ENCODE measurements at regions not wholly inside any gene's neighbourhood (a gene's known extent, or its start where the extent isn't known, plus 50 kb on each side); places are given as distances from the start of the nearest gene placed in this dataset.
"Not testable (repeated sequence)": the region's sequence is repeated elsewhere in the genome, so short reads cannot be mapped to it uniquely, and the experiment has no call there.

DNA sequence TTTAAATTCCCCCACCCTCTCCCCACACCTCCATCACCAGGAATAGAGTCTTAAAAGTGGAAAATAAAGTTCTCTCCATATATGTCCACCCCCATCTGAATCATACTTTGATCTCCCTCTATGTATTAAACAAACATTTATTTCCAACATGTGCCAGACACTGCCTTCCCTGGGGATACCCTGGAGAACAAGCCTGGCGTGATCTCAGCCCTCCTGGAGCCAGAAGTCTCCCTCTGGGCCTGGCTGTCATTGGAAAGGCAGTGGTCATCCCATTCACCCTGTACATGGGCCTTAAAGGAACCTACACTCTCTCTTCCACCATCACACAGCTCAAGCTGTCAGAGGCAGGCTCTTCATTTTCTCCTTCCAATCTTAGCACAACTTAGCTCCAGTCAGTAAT is 143.6 kb downstream of the EMP1 start:
- FAIRE-seq = no peak

DNA sequence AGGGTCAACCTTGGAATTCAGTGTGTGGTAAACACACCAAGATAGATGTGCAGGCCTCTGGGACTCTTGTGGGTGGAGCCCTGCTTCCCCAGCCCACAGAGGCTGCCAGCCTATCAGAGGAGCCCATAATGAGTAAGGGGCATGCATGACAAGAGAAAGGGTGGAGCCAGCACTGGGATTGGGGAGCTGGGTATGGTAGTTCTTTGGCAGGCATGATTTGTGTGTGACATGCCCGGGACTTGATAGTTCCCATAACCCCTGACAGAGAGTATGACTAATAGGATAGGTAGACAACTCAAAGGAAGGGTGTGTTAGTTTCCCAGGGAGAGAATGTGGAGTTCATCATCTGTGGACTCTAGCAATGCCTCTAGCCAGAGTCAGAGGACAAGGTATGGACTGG is 143.0 kb downstream of the EMP1 start:
- DNase-seq (ENCODE audit: extremely low spot score, insufficient read length, low read depth) = no peak
- no peak for FAIRE-seq

More for the DNA sequence above, 143.6 kb downstream of the EMP1 start:
- DNase-seq (ENCODE audit: extremely low spot score, insufficient read length, low read depth) = no peak

DNA sequence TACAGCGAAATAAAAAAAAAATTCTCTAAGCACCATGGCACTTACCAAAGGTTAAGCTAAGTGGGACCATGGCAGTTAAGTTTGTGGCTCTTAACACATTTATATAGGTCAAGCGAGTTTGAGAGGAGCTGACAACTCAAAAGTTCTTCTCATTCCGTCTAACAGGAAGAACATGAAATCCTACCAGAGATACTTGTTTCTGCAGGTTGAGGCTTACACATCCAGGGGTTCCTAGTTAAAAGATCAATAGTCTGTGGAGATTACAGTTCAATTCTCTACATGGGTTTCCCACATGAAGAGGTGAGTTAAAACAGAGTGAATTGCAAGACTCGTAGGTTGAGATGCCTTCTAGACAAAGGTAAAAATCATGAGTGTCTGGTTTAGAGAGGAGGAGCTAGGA is 142.6 kb downstream of the EMP1 start:
- FAIRE-seq = no peak
- no peak for DNase-seq (ENCODE audit: extremely low spot score, insufficient read length, low read depth)

DNA sequence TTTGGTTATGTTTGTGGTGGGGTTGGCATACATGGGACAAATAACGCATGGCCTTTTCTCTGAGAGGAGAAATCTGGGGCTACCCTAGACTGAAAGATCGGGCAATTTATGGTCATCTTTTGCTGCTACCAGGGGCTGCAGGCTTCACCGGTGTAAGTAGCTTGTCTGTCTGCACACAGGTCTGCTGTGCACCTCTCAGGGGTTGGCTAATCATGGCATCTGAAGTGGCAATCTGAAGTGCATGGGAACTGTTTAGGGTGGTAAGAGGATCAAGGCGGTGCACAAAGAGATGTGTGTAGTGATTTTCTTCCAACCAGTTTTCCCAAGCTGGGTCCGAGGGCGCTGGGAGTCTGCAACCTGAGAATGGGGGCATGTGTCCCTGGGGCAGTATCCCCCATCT is 141.3 kb downstream of the EMP1 start:
- DNase-seq (ENCODE audit: extremely low spot score, insufficient read length, low read depth) (no peak), FAIRE-seq (no peak)

DNA sequence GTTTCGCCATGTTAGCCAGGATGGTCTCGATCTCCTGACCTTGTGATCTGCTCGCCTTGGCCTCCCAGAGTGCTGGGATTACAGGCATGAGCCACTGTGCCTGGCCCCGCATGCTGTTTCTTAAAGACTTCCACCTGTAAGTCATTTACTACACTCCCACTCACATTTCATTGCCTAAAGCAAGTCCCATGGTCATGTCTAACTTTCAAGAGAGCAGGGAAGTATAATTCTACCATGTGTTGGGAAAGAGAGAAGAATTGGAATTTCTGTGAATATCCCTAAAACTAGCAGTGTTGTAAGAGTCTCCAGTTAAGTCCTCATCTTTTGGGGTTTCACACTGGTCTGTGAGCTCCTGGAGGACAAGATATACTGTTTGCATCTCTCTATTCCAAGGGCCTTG is 139.7 kb downstream of the EMP1 start:
- no peak for DNase-seq (ENCODE audit: extremely low spot score, insufficient read length, low read depth)
- no peak for FAIRE-seq

DNA sequence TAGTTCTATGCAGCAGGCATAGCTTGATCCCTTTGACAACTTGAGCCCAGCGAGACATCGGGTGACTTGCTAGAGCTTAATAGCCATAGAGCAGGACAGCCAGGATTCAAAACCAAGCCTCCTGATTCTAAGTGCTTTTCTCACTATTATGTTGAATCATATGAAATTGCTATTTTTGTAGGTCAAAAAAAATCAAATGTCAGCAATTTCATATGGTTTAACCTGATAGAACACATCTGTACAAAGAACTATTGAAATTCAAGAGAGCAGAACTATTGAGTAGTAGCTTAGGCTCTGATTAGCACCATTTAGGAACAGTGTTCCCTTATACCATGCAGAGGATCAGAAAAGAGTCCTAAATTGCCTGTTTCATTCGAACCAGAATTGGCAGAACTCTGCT is 132.0 kb downstream of the EMP1 start:
- DNase-seq (ENCODE audit: extremely low spot score, insufficient read length, low read depth) = no peak
- FAIRE-seq = no peak

DNA sequence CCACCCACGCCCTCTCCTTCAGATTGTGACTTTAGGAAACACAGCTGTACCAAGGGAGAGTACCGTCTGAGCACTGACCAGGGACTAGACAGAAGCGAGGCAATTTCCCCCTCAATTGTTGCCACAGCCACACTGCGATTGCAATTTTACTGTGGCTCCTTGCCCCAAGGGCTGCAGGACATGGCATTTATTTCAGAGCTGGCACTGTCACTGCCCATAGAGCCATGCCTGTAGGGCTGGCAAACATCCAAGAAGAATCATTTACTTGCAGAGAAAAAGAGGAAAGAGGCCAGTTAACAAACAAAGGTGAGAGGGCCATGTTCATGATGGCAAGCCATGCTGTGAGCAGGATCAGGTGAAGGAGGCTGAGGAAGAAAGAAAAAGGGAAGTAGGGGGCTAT is 129.6 kb downstream of the EMP1 start:
- FAIRE-seq (no peak), DNase-seq (ENCODE audit: extremely low spot score, insufficient read length, low read depth) (no peak)

DNA sequence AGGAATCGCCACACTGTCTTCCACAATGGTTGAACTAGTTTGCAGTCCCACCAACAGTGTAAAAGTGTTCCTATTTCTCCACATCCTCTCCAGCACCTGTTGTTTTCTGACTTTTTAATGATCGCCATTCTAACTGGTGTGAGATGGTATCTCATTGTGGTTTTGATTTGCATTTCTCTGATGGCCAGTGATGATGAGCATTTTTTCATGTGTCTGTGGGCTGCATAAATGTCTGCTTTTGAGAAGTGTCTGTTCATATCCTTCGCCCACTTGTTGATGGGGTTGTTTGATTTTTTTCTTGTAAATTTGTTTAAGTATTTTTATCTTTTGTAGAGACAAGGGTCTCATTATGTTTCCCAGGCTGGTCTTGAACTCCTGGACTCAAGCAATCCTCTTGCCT is 128.5 kb downstream of the EMP1 start:
- not testable (repeated sequence) for DNase-seq (ENCODE audit: extremely low spot score, insufficient read length, low read depth); FAIRE-seq

DNA sequence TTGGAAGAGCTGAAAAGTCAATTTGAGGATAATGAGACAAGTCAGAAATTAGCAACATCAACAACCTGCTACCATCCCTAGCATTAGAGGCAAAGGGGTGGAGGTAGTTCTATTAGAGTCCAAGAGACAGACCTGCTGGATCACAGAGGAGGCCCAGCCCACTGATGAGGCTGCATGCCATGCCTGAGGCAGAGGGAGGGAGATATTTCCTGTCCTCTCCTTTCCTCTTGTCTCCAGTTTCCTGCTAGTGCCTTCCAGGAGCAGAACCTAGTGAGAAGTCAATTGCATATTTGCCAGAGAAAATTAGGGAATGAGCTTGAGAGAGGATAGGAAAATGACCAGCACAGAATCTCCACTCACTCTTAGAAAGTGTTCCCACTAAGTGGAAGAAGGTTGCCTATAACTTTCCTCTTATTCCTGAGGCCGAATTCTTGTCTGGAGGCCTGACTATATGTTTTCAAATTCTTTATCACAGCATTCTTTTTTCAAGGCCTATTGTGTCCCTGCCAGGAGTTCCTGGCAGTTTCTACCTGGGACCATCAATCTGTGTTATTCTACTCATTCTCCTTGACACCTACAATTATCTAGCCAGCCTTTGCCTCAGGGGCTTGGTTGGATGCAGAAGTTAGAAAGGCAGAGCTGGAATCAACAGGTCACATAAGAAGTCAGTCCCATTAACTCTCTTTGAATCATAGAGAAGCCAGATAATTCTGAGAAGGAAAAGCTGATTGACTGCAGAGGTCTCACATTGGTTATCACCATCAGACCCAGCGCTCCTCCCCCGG is 121.9 kb downstream of the EMP1 start:
- FAIRE-seq = no peak
- no peak for DNase-seq (ENCODE audit: extremely low spot score, insufficient read length, low read depth)

DNA sequence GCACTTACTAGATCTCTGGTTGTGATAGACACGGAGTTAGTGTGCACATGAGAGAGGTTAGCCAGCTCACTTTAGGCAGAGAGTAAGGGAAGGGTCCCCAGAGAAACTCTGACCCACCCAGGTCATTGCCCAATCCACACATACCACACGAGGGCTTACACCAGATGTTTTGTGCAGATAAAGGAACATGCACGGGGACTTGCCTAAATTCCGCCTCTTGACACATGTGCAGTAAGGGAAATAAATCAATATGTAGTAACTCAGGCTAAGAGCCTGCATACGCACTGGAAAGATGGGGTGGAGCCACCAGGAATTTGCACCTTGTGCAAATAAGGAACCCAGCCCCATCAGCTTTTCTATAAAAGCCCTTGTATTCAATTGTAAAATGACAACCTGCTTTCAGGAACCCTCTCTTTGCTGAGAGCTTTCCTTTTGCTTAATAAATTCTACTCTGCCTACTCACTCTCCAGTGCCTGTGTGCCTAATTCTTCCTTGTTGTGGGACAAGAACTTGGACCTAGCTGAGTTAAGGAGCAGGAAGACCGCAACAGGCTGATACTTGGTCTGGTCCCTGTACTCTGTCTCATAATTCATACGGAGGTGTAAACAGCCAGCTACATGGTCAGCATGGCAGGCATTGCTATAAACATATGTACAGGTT is 120.2 kb downstream of the EMP1 start:
- DNase-seq (ENCODE audit: extremely low spot score, insufficient read length, low read depth) = no peak
- no peak for FAIRE-seq

DNA sequence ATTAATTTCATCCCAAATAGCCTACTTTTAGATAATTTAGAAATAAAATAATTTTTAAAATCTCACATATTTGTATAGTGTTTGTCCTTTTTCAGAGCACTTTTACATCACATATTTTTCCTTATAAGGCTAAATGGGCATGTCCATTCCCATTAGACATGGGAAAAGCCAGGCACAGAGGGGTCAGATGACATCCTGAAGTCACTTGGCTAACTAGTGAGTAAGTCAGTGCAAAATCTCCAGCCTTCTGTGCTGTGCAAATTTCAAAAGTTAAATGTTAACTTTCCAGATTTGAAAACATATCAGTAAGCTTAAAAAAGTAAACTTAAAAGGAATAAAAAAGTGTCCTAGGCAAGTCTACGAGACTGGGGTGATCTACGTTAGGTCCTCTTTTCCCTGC is 117.4 kb downstream of the EMP1 start:
- DNase-seq (ENCODE audit: extremely low spot score, insufficient read length, low read depth) (no peak), FAIRE-seq (no peak)

DNA sequence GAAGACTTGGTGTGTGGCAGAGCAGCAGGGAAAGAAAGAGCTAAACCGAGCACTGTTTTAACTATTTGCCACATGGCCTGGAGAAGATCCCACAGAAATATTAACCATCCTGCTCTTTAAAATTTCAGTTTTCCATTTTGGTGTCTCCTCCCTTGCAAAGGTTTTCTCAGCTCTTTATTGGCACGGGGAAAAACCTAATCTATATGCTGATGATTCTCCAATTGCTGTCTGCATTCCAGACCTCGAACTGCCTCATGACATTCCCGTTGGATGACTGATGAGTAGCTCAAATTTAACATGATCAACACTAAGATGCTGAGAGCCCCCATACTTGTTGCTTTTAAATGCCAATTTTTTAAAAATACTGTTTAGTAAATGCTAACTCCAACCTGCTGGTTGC is 115.0 kb downstream of the EMP1 start:
- FAIRE-seq (no peak), DNase-seq (ENCODE audit: extremely low spot score, insufficient read length, low read depth) (no peak)

DNA sequence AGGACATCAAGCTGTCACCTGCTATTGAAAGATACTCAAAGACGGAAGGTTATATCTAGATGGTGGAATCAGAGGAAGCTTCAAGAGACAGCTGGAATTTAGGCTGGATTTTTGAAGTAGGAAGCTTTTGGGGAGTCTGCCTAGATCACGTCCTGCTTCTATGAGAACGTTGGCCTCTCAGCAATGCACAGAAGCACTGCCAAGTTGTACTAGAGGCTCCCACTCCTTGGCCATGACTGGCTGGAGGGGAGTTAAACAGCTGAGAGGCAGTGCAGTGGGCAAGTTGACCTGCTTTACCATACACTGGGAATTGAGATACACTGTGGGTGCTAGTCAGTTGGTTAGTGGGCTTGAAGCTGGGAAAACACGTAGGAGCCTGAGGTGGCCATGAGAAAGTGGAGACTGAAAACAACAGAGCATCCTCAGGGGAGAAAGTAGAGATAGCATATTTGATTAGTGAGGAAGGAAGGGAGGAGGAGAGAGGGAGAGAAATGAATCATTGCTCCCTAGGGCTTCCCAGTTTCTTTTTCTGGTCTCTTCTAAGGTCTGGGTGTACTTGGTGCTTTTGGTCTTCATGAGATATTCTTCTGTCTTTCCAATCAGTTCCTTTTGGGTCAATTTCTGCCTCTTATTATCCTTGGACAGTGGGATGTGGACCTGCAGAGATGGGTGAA is 110.8 kb downstream of the EMP1 start:
- no peak for DNase-seq (ENCODE audit: extremely low spot score, insufficient read length, low read depth)
- no peak for FAIRE-seq

DNA sequence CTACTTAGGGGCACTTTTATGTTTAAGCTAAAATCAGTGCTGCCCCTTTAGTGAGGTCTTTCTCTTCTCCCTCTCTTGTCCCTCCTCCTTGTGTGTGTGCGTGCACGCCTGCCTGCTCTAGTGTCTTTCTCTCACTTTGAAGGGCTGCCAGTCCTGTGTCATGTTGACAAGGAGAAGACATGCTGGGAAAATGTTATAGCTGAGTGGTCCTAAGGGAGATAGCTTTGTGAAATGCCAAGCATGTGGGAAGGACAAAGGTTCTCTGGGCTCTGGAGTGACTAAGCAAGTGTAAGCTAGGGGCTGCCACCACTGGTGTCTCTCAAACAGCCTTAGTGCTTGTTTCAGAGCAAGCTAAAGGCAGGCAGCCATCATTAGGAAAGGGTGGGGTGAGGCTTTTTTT is 108.4 kb downstream of the EMP1 start:
- FAIRE-seq (no peak), DNase-seq (ENCODE audit: extremely low spot score, insufficient read length, low read depth) (no peak)

DNA sequence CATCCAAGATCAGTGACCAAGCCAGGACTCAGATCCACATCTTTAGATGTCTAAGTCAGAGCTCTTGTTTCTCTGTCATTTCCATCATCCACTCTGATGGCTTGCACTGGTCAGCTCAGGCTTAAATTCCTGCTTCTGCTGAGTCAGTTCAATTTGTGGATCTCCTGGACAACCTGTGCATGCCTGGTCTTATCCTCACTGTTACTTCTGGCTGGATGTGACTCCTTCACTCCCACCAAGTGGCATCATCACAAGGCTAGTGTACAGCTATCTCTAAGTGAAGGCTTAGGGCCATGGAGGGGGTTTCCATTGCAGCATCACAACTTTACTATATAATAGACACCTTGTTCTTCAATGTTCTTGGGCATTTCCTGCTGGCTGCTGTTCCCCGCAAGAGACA is 102.9 kb downstream of the EMP1 start:
- FAIRE-seq = no peak
- no peak for DNase-seq (ENCODE audit: extremely low spot score, insufficient read length, low read depth)

DNA sequence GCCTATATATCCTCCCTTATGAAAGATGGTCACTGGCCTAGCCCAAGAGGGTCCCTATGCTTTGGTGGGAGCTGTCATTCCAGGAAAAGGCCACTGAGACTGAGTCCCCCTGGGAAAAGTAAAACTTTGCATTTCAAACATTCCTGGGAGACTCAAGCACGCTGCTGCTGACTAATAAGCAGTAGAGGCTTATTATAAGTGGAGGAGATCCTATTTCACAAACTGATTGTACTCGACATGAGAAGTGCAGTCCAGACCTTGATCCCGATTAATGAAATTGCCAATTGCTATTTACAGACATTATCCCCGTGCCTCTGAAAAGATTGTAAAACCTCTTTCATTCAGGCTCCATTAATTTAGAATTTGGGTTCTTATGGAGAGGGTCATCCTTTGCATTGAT is 96.6 kb downstream of the EMP1 start:
- DNase-seq (ENCODE audit: extremely low spot score, insufficient read length, low read depth) = no peak
- no peak for FAIRE-seq

DNA sequence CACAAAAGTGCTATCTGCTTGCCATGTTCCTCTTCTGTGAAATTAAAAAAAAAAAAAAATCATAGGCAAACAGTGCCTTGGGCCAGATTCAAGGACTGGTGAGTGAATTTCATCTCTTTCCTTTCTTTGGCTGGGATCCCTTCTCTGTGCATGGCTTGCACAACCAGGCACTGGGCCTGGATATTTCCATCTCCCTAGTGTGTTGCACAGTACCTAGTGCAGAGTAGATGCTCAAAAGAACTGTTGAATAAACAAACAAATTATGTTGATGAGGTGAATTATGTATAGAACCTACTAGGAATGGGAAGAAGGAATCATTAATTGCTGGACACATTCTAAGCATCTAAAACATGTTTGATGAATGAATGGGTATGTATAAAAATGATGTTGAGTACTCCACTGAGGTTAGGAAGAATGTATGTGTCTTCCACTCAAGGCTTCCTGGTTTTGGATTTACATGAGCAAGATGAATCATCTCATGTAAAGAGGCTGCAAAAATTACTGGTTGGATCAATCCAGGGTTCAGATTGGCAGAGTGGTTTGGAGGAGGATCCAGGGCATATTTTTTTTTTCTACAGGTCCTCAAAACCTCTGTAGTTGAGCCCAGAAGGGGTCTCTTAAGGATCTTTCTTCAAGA is 93.2 kb downstream of the EMP1 start:
- DNase-seq (ENCODE audit: extremely low spot score, insufficient read length, low read depth) = no peak
- no peak for FAIRE-seq

DNA sequence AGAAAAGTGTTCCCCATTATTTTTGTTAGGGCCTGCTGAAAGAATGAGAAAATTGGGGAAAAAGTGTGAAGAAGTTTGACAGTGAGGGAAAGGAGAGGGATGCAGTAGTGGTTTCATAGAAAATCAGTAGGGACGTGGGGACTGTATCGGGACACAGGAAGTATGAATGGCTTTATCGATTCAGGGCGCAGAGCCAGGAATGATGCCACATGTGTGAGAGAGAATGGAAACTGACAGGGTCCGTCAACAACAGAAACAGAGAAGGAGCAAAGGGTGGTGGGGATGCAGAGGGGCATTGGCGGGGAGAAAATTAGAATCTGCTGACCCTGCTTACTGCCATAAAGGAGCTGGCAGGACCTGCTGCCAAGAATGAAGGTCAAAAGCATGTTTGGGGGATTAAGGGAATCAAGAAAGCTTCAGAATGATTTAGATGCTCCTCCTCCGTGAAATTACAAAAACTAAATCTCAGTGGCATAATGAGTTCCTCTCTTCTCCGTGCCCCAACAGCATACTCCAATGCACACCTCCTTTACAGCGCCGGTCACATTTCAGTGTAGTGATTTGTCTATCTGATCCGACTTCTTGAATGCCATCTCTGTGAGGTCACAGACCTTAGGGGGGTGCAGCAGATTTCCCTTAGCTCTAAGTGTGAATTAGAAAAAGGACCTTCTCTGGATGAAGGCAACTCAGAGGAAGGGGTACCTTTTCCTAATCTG is 92.6 kb downstream of the EMP1 start:
- no peak for FAIRE-seq

DNA sequence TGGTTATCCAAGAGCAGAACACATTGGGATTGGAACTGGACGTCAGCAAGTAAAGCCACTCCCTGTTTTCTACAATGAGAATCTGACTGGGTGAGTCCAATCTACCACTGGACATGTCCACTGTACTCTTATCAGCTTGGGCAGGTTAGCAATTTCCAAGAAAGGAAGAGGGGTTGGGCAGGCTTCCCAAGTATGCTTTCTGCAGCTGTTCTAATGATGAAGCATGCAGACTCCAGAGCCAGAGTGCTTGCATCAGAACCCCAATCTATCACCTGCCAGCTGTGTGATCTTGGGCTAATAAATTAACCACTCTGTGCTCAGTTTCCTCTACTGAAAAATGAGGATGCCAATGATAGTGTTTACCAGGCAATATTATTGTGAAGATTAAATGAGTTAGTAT is 92.0 kb downstream of the EMP1 start:
- no peak for FAIRE-seq
- no peak for DNase-seq (ENCODE audit: extremely low spot score, insufficient read length, low read depth)

More for the DNA sequence above, 92.6 kb downstream of the EMP1 start:
- no peak for DNase-seq (ENCODE audit: extremely low spot score, insufficient read length, low read depth)

DNA sequence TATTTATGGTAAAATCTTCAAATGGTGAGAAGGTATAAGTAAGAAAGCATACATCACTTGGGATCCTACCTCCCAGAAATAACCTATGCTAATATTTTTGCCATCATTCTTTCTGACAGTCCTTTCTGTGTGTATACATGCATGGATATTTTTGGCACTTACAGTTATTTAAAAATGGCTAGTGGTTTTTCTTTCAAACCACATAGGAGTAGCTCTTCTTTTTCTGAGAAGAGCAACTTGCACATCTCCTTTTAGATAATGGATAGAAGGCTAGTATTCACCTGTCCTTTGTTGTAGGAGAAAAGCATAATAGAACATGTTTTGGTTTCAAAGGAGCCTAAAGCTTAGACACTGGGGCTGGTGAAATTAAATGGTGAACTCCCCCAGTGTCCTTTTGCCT is 87.3 kb downstream of the EMP1 start:
- DNase-seq (ENCODE audit: extremely low spot score, insufficient read length, low read depth) = no peak
- FAIRE-seq = no peak

Measured in GM18507 (cell line).